Heart right ventricle (tissue), 16 donors: ENCODE measurements at regions not wholly inside any gene's neighbourhood (a gene's known extent, or its start where the extent isn't known, plus 50 kb on each side); places are given as distances from the start of the nearest gene placed in this dataset.

Source experiments
- ATAC-seq, 8 donors: fragments of 200-7000 bp; cut with Tn5 transposase; one replicate each; pipeline ENCODE4 v1.9.1; 2020; ENCODE audit warnings: mild to moderate bottlenecking in 8 of 8, moderate library complexity in 8 of 8, moderate number of reproducible peaks in 1 of 8
- DNase-seq, 2 donors: peaks; one replicate each; pipeline ENCODE4 v3.0.0-alpha.2; 2020
- H3K27ac ChIP-seq, 10 donors: fragments of 200-600 bp; sonication (generic) in 2 of 10; one replicate each; pipeline versions ENCODE4 v1.5.0 to v1.8.0; 2020 to 2022; ENCODE audit warnings: mild to moderate bottlenecking in 3 of 10
- H3K27me3 ChIP-seq, 7 donors: fragments of 200-600 bp; one replicate each; pipeline ENCODE4 v1.8.0; 2021 to 2022; ENCODE audit warnings: mild to moderate bottlenecking in 2 of 7
- H3K36me3 ChIP-seq, 9 donors: fragments of 200-600 bp; sonication (generic) in 1 of 9; one replicate each; pipeline versions ENCODE4 v1.5.0 to v1.8.0; 2020 to 2022; ENCODE audit warnings: mild to moderate bottlenecking in 2 of 9
- H3K4me1 ChIP-seq, 9 donors: fragments of 200-600 bp; sonication (generic) in 1 of 9; one replicate each; pipeline versions ENCODE4 v1.5.0 to v1.8.0; 2020 to 2022; ENCODE audit warnings: mild to moderate bottlenecking in 4 of 9
- H3K4me3 ChIP-seq, 10 donors: fragments of 200-600 bp; sonication (generic) in 2 of 10; one replicate each; pipeline versions ENCODE4 v1.5.0 to v1.8.0; 2020 to 2022; ENCODE audit warnings: mild to moderate bottlenecking in 7 of 10, moderate library complexity in 2 of 10
- H3K9me3 ChIP-seq, 11 donors: fragments of 200-600 bp in 10 of 11; sonication (generic) in 2 of 11; one replicate each; pipeline versions ENCODE4 v1.5.0 to v1.8.0; 2013 to 2022; ENCODE audit warnings: mild to moderate bottlenecking in 2 of 11, control low read depth in 1 of 11, moderate library complexity in 1 of 11
- CTCF ChIP-seq, 9 donors: fragments of 200-600 bp; sonication (generic) in 2 of 9; IDR thresholded peaks; one replicate each; pipeline versions ENCODE4 v1.5.0 to v1.8.0; 2021 to 2022; ENCODE audit warnings: antibody characterized with exemption in 9 of 9, mild to moderate bottlenecking in 5 of 9, moderate library complexity in 1 of 9
- WGBS, 2 donors: extraction: QIAGEN DNeasy Blood & Tissue Kit; methylation state at CpG; one replicate each; pipeline ENCODE4 v1.1.7; 2013; ENCODE audit warnings: inconsistent platforms in 1 of 2; 5-methylcytosine and 5-hydroxymethylcytosine counted together
- intact Hi-C, 10 donors: fragments of 100-400 bp; cut with DNase I; formaldehyde crosslinking; loops; one replicate each; pipeline versions ENCODE4 v1.11.1 to v1.14.2; 2022
- donor health status: Arrhythmogenic right ventricular cardiomyopathy.
- donor health status: ischemic (EF 13 %, LVEDD 7.1; RV severe dilation, severe dysfunction).
- donor health status: healthy with polysubstance abuse.
- donor health status: DM: no; HTN: yes; CAD: no.
- donor health status: DM: no; HTN: no; CAD: no.
- donor health status: ischemic (EF 25% LVEDD 6.9; RV normal size, moderate dysfunction).
- donor health status: ischemic (EF 25% LVEDD 5.7; RV mildly dilated, moderate dysfunction).
- donor health status: healthy.
- donor health status: DM: yes; HTN: yes; CAD: no.
- donor health status: Ischemic cardiomyopathy.
- donor health status: ischemic (EF 35%, LVEDD 5.7; RV mildly dilated, moderate dysfunction).
- donor health status: nonischemic (EF 11% LVEDD 7.7; RV severe dilation, severe dysfunction).
- donor health status: DM: yes; HTN: yes; CAD: no.
- donor health status: PGD.
- donor health status: ischemic (EF 29% LVEDD 5.4; RV normal size, mild dysfunction).
- donor health status: nonischemic (EF 23%, LVEDD 6.1; RV moderate dilation, normal function).

- H3K9me3 ChIP-seq: peaks cover 0 to 23% (median 0%) of the 10 kb centered on the region in 11 donors
- DNase-seq (no peak), ATAC-seq (no peak)
- no peak overlapping the region for H3K4me3 ChIP-seq
- H3K4me1 ChIP-seq: peaks cover 0 to 11% (median 0%) of the 10 kb centered on the region in 9 donors
- 73 to 80% methylated on average over 4 of the region's 4 CpGs for WGBS, 2 donors
- no peak for TF ChIP-seq CTCF (IDR thresholded peaks at IDR 0.05)
- H3K27me3 ChIP-seq: peaks cover 0 to 4% (median 0%) of the 10 kb centered on the region in 7 donors
- H3K36me3 ChIP-seq: no peaks in the 10 kb centered on the region
- no peak overlapping the region for H3K27ac ChIP-seq
- intact Hi-C loops: no loop called here
These were observed 142.5 kb upstream of the ARG1 start for GRCh38 chr6:131430531-131430930.

- 83 to 88% methylated on average over 2 of the region's 2 CpGs for WGBS, 2 donors
- Histone ChIP-seq H3K9me3 (peaks cover 0 to 32% (median 0%) of the 10 kb centered on the region in 11 donors), H3K4me1 (peaks cover 0 to 10% (median 0%) of the 10 kb centered on the region in 9 donors), H3K4me3 (no peak overlapping the region), H3K27ac (no peak overlapping the region), H3K27me3 (peaks cover 0 to 4% (median 0%) of the 10 kb centered on the region in 7 donors), H3K36me3 (no peaks in the 10 kb centered on the region)
- intact Hi-C loops: no loop called here
- ATAC-seq: no peak
- no peak for DNase-seq
- no peak for TF ChIP-seq CTCF (IDR thresholded peaks at IDR 0.05)
These were observed 141.3 kb upstream of the ARG1 start for GRCh38 chr6:131431718-131432117.

GRCh38 chr6:131433927-131434326 is 139.1 kb upstream of the ARG1 start:
- ATAC-seq (no peak), DNase-seq (no peak)
- intact Hi-C loops: no loop called here
- TF ChIP-seq CTCF (IDR thresholded peaks at IDR 0.05): no peak
- Histone ChIP-seq H3K4me3 (no peak overlapping the region), H3K36me3 (no peaks in the 10 kb centered on the region), H3K27me3 (peaks cover 0 to 4% (median 0%) of the 10 kb centered on the region in 7 donors), H3K9me3 (peaks cover 0 to 45% (median 0%) of the 10 kb centered on the region in 11 donors), H3K27ac (no peak overlapping the region), H3K4me1 (no peaks in the 10 kb centered on the region)
- WGBS, 2 donors: 86 to 90% methylated on average over 1 of the region's 1 CpG

GRCh38 chr6:131436358-131436757 is 136.7 kb upstream of the ARG1 start:
- Histone ChIP-seq H3K36me3 (no peaks in the 10 kb centered on the region), H3K9me3 (peaks cover 0 to 51% (median 0%) of the 10 kb centered on the region in 11 donors), H3K27ac (no peak overlapping the region), H3K4me3 (no peak overlapping the region), H3K27me3 (no peaks in the 10 kb centered on the region), H3K4me1 (no peaks in the 10 kb centered on the region)
- DNase-seq: no peak
- intact Hi-C loops: no loop called here
- 85 to 92% methylated on average over 1 of the region's 1 CpG for WGBS, 2 donors
- no peak for TF ChIP-seq CTCF (IDR thresholded peaks at IDR 0.05)
- ATAC-seq: no peak
